Mesenchymal stem cell (in vitro differentiated cells and primary cell): ENCODE measurements at regions not wholly inside any gene's neighbourhood (a gene's known extent, or its start where the extent isn't known, plus 50 kb on each side); places are given as distances from the start of the nearest gene placed in this dataset.

Experiments
- DNase-seq: peaks from one replicate; pipeline ENCODE4 v3.0.0-alpha.2; 2013
- H2AFZ ChIP-seq: one replicate; pipeline ENCODE4 v1.6.1; 2013; ENCODE audit warnings: low read depth, mild to moderate bottlenecking, control low read depth, inconsistent platforms, low read length, moderate library complexity
- H2AK5ac ChIP-seq: 2 replicates; pipeline ENCODE4 v1.6.1; 2013; ENCODE audit warnings: low read length, moderate library complexity, mild to moderate bottlenecking, inconsistent platforms; ENCODE audit not compliant: severe bottlenecking
- H2BK120ac ChIP-seq: one replicate; pipeline ENCODE4 v1.6.1; 2013; ENCODE audit warnings: low read depth, mild to moderate bottlenecking, inconsistent platforms, low read length, moderate library complexity
- H2BK12ac ChIP-seq, 2 experiments: one replicate each; pipeline ENCODE4 v1.6.1; 2013; ENCODE audit warnings: inconsistent platforms in 2 of 2, low read length in 2 of 2, mild to moderate bottlenecking in 2 of 2, moderate library complexity in 2 of 2, control low read depth in 1 of 2
- H2BK15ac ChIP-seq: one replicate; pipeline ENCODE4 v1.6.1; 2013; ENCODE audit warnings: mild to moderate bottlenecking, low read depth, inconsistent platforms; ENCODE audit not compliant: poor library complexity, severe bottlenecking
- H2BK5ac ChIP-seq: 2 replicates; pipeline ENCODE4 v1.6.1; 2013; ENCODE audit warnings: low read depth, mild to moderate bottlenecking, low read length, control low read depth, inconsistent platforms; ENCODE audit not compliant: poor library complexity, severe bottlenecking
- H3K14ac ChIP-seq, 2 experiments: one replicate each; pipeline ENCODE4 v1.6.1; 2013; ENCODE audit warnings: inconsistent platforms in 2 of 2, low read length in 2 of 2, control low read depth in 1 of 2, mild to moderate bottlenecking in 1 of 2, moderate library complexity in 1 of 2
- H3K18ac ChIP-seq, 2 experiments: one replicate each; pipeline ENCODE4 v1.6.1; 2013; ENCODE audit warnings: inconsistent platforms in 2 of 2, low read length in 2 of 2, control low read depth in 1 of 2, low read depth in 1 of 2, mild to moderate bottlenecking in 1 of 2
- H3K23ac ChIP-seq, 2 experiments: one replicate each; pipeline ENCODE4 v1.6.1; 2013; ENCODE audit warnings: inconsistent platforms in 2 of 2, low read length in 2 of 2, mild to moderate bottlenecking in 2 of 2, moderate library complexity in 2 of 2, control low read depth in 1 of 2
- H3K27ac ChIP-seq: 2 replicates; pipeline ENCODE4 v1.5.1; 2013; ENCODE audit warnings: mild to moderate bottlenecking, moderate library complexity, low read length, control low read depth, inconsistent platforms; ENCODE audit not compliant: poor library complexity, severe bottlenecking
- H3K27me3 ChIP-seq, 2 experiments: 2 replicates each; pipeline versions ENCODE4 v1.6.1 to v1.7.0; 2013; ENCODE audit warnings: low read length in 2 of 2, mild to moderate bottlenecking in 2 of 2, moderate library complexity in 2 of 2, control low read depth in 1 of 2, inconsistent platforms in 1 of 2; ENCODE audit not compliant: control insufficient read depth in 1 of 2, insufficient read depth in 1 of 2
- H3K36me3 ChIP-seq, 2 experiments: 2 replicates each; pipeline versions ENCODE4 v1.6.1 to v1.7.0; 2013; ENCODE audit warnings: low read length in 2 of 2, control low read depth in 1 of 2, inconsistent platforms in 1 of 2, low read depth in 1 of 2, mild to moderate bottlenecking in 1 of 2; ENCODE audit not compliant: insufficient read depth in 2 of 2, control insufficient read depth in 1 of 2
- H3K4ac ChIP-seq, 2 experiments: one replicate each; pipeline ENCODE4 v1.6.1; 2013; ENCODE audit warnings: inconsistent platforms in 2 of 2, low read length in 2 of 2, mild to moderate bottlenecking in 2 of 2, moderate library complexity in 2 of 2, control low read depth in 1 of 2, low read depth in 1 of 2
- H3K4me1 ChIP-seq: 2 replicates; pipeline ENCODE4 v1.6.1; 2013; ENCODE audit warnings: low read depth, low read length, control low read depth; ENCODE audit not compliant: control insufficient read depth, insufficient read depth
- H3K4me2 ChIP-seq: 2 replicates; pipeline ENCODE4 v1.6.1; 2013; ENCODE audit warnings: low read length, mild to moderate bottlenecking, inconsistent platforms; ENCODE audit not compliant: poor library complexity, severe bottlenecking
- H3K4me3 ChIP-seq, 2 experiments: 2 replicates each; pipeline versions ENCODE4 v1.5.1 to v1.7.0; 2013; ENCODE audit warnings: low read length in 2 of 2, mild to moderate bottlenecking in 2 of 2, control low read depth in 1 of 2, low read depth in 1 of 2; ENCODE audit not compliant: insufficient read depth in 1 of 2
- H3K79me1 ChIP-seq: replicated peaks from 2 replicates; pipeline ENCODE4 v1.6.1; 2013; ENCODE audit warnings: mild to moderate bottlenecking, control low read depth, low read length, inconsistent platforms; ENCODE audit not compliant: poor library complexity, severe bottlenecking
- H3K9ac ChIP-seq: 2 replicates; pipeline ENCODE4 v1.7.0; 2013; ENCODE audit warnings: mild to moderate bottlenecking, low read length, moderate library complexity
- H3K9me3 ChIP-seq: 2 replicates; pipeline ENCODE4 v1.7.0; 2013; ENCODE audit warnings: mild to moderate bottlenecking, low read length; ENCODE audit not compliant: control insufficient read depth
- H4K8ac ChIP-seq: one replicate; pipeline ENCODE4 v1.6.1; 2013; ENCODE audit warnings: inconsistent platforms, mild to moderate bottlenecking, low read length, moderate library complexity
- H4K91ac ChIP-seq: one replicate; pipeline ENCODE4 v1.6.1; 2013; ENCODE audit warnings: mild to moderate bottlenecking, low read length, inconsistent platforms
- WGBS: methylation state at CpG from one replicate; pipeline ENCODE4 v1.1.7; 2013; ENCODE audit warnings: mixed read lengths; 5-methylcytosine and 5-hydroxymethylcytosine counted together

DNA sequence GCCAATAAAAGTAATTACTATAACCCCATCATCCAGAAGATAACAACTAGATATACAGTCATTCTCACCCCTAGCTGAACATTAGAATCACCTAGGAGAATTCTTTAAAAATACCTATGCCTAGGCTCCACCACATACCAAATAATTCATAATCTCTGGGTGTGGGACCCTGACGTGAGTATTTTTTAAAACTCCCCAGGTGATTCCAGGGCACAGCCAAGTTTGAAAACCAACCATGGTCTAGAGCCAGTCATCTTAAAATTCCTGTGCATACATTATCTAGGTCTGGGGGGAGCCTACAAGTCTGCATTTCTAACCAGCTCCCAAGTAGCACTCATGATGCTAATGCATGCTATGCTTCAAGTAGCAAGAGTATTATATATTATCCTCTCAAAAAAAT is 281.0 kb upstream of the MTNR1B start:
- Histone ChIP-seq H4K8ac (no peak overlapping the region), H3K9ac (no peak overlapping the region), H3K23ac (no peak overlapping the region), H3K4me2 (no peak overlapping the region), H4K91ac (no peak overlapping the region), H2AK5ac (no peak overlapping the region), H3K4me3 (no peak overlapping the region), H3K18ac (no peak overlapping the region), H3K27me3 (no peaks in the 10 kb centered on the region), H3K79me1 (no peaks in the 10 kb centered on the region), H3K4ac (no peak overlapping the region), H2BK120ac (no peak overlapping the region), H3K9me3 (no peaks in the 10 kb centered on the region), H2BK15ac (no peak overlapping the region), H2AFZ (no peak overlapping the region), H3K14ac (no peak overlapping the region), H3K36me3 (no peaks in the 10 kb centered on the region), H2BK12ac (no peak overlapping the region), H2BK5ac (no peak overlapping the region), H3K27ac (no peak overlapping the region), H3K4me1 (no peaks in the 10 kb centered on the region)
- WGBS, result 94% methylated on average over 1 of the region's 1 CpG
- no peak for DNase-seq

DNA sequence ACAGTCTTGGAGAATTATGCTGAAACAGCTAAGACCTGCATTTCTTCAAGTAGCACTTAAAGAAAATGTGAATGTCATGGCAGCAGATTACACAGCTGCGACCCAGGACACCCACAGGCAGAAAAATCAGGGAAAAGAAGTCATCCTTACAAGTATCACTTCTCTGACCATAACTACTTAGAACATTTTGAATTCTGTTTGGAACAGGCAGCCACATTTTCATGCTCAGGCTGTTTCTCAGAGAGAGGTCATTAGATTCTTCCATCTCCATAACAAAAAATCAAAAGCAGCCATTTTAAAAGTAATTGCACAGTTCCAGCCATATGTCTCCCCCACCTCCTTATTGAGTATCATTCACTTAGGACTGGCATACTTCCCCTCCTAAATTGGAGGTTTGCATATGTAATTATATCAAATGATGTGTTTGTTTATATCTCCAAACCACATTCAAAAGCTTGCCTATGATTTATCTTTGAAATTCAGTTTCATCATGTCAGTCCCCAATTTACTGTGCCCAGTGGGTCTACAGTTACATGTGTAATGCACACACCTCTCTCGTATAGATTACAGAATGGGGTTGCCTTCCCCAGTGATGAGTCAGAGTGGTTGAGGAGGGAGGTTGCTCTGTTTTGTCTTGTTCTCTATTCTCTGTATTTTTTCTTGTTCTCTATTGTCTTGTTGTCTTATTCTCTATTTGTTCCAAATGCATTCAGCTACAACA is 276.5 kb upstream of the MTNR1B start:
- no peak overlapping the region for H3K4me2 ChIP-seq
- H3K4ac ChIP-seq, result no peak overlapping the region
- H3K23ac ChIP-seq, result no peak overlapping the region
- no peak overlapping the region for H2AFZ ChIP-seq
- H3K27me3 ChIP-seq, result no peaks in the 10 kb centered on the region
- H2AK5ac ChIP-seq, result no peak overlapping the region
- no peak overlapping the region for H3K27ac ChIP-seq
- H3K4me1 ChIP-seq, result no peaks in the 10 kb centered on the region
- no peak overlapping the region for H4K91ac ChIP-seq
- no peak overlapping the region for H3K18ac ChIP-seq
- no peak for DNase-seq
- 53% methylated on average over 1 of the region's 2 CpGs for WGBS
- H3K4me3 ChIP-seq, result no peak overlapping the region
- H2BK12ac ChIP-seq, result no peak overlapping the region
- no peak overlapping the region for H4K8ac ChIP-seq
- H2BK120ac ChIP-seq, result no peak overlapping the region
- no peak overlapping the region for H2BK5ac ChIP-seq
- H3K9ac ChIP-seq, result no peak overlapping the region
- no peaks in the 10 kb centered on the region for H3K9me3 ChIP-seq
- no peak overlapping the region for H3K14ac ChIP-seq
- H2BK15ac ChIP-seq, result no peak overlapping the region
- no peaks in the 10 kb centered on the region for H3K79me1 ChIP-seq
- H3K36me3 ChIP-seq, result no peaks in the 10 kb centered on the region

DNA sequence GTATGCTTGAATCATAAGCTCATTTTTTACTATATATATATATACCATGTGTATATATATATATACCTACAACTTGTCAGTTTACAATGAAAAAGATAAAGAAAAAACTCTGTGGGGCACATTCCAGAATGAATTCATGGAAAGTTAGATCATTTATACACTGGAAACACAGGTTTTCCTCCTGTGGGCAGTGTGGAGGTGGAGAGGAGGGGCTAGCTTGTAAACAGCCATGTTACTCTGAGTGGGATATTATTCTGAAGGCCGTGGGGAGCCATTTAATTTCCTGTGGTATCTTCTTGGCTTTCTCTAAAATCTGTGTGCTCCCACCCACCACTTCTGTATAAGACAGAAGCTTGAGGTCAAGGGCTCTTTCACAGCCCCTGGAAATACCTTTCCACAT is 273.4 kb upstream of the MTNR1B start:
- no peak overlapping the region for H4K91ac ChIP-seq
- no peaks in the 10 kb centered on the region for H3K36me3 ChIP-seq
- no peak overlapping the region for H3K9ac ChIP-seq
- WGBS, result 89% methylated on average over 1 of the region's 1 CpG
- no peaks in the 10 kb centered on the region for H3K4me1 ChIP-seq
- H3K14ac ChIP-seq, result no peak overlapping the region
- no peak for DNase-seq
- H3K4me2 ChIP-seq, result no peak overlapping the region
- no peak overlapping the region for H3K4me3 ChIP-seq
- H4K8ac ChIP-seq, result no peak overlapping the region
- no peak overlapping the region for H3K23ac ChIP-seq
- no peak overlapping the region for H2AFZ ChIP-seq
- no peak overlapping the region for H3K18ac ChIP-seq
- H2BK12ac ChIP-seq, result no peak overlapping the region
- no peaks in the 10 kb centered on the region for H3K79me1 ChIP-seq
- H2BK120ac ChIP-seq, result no peak overlapping the region
- no peaks in the 10 kb centered on the region for H3K27me3 ChIP-seq
- no peak overlapping the region for H2BK15ac ChIP-seq
- no peak overlapping the region for H2AK5ac ChIP-seq
- H3K27ac ChIP-seq, result no peak overlapping the region
- H2BK5ac ChIP-seq, result no peak overlapping the region
- H3K4ac ChIP-seq, result no peak overlapping the region
- no peaks in the 10 kb centered on the region for H3K9me3 ChIP-seq

DNA sequence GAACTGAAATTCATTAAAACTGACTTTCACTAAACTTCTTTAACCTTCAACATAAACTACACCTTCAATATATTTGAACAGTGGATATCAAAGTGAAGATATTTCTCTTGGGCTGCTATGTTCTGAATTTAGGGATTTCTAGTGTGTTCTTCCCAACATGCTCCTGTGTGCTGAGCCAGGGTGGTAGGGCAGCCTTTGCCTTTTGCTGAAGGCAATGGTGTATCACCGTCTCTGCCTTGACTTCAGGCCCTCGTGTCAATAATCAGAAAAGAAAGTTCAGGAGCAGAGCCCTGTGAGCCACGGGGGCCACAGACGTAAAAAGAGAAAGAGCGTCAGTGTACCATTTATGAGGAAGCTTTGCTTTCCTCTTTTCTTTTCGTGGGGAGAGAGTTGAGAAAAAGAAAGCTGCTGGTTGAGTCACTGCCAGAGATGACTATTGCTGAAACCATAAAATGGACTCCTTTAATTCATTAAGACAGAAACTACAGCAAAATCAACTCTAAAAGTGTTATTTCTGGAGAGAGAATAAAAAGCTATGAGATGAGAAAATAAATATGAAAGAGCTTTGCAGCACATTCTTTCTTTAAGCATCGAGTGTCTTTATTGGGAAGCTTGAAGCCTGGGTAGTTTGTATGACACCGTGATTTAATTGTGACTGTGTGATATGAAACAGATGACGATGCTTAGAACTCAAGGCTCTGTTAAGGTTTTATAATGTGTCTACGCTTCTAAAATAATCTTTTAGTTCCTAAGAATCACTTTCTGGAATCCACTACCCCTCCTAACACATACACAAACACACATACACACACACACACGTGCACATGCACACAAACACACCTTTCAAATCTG is 271.8 kb upstream of the MTNR1B start:
- H2BK15ac ChIP-seq, result no peak overlapping the region
- H3K18ac ChIP-seq, result no peak overlapping the region

More for the DNA sequence above, 271.8 kb upstream of the MTNR1B start:
- H3K4me1 ChIP-seq, result no peaks in the 10 kb centered on the region
- H2BK12ac ChIP-seq, result no peak overlapping the region
- no peak overlapping the region for H3K4ac ChIP-seq
- no peak overlapping the region for H3K23ac ChIP-seq
- no peak overlapping the region for H4K8ac ChIP-seq
- H4K91ac ChIP-seq, result no peak overlapping the region
- no peak overlapping the region for H2BK120ac ChIP-seq
- WGBS, result 84% methylated on average over 10 of the region's 11 CpGs
- H3K27ac ChIP-seq, result no peak overlapping the region
- peak overlapping the region; percentile 39 for H3K9ac ChIP-seq
- no peaks in the 10 kb centered on the region for H3K79me1 ChIP-seq
- no peak overlapping the region for H3K14ac ChIP-seq
- no peak overlapping the region for H3K4me2 ChIP-seq
- H3K27me3 ChIP-seq, result no peaks in the 10 kb centered on the region
- H3K36me3 ChIP-seq, result no peaks in the 10 kb centered on the region
- no peak overlapping the region for H2AFZ ChIP-seq
- H2AK5ac ChIP-seq, result no peak overlapping the region
- H3K4me3 ChIP-seq, result peak overlapping the region in 1 of 2 experiments; percentile 42
- no peaks in the 10 kb centered on the region for H3K9me3 ChIP-seq
- no peak overlapping the region for H2BK5ac ChIP-seq
- no peak for DNase-seq
